ENCODE measurements at regions not wholly inside any gene's neighbourhood (a gene's known extent, or its start where the extent isn't known, plus 50 kb on each side); places are given as distances from the start of the nearest gene placed in this dataset.

GRCh38 chr13:44318161-44318560, 55.5 kb upstream of the SERP2 start:
- no peaks in the 10 kb centered on the region for H3K36me3 Mint-ChIP-seq (ENCODE audit: low read depth)
- Histone ChIP-seq H3K36me3 (ENCODE audit: control insufficient read depth, insufficient read depth, low read length) (no peaks in the 10 kb centered on the region), H3K9ac (ENCODE audit: extremely low read depth, low read length, poor library complexity, severe bottlenecking) (no peak overlapping the region), H3K27ac (ENCODE audit: low read depth, low read length) (no peak overlapping the region), H3K4me1 (ENCODE audit: control insufficient read depth, insufficient read depth, low read length) (no peaks in the 10 kb centered on the region), H3K27me3 (ENCODE audit: control insufficient read depth, insufficient read depth, low read length, poor library complexity, severe bottlenecking) (no peaks in the 10 kb centered on the region), H3K4me3 (ENCODE audit: low read length) (no peak overlapping the region), H3K9me3 (ENCODE audit: control insufficient read depth, low read length) (peaks cover 3% of the 10 kb centered on the region)
- DNase-seq = no peak
- no peaks in the 10 kb centered on the region for H3K4me1 Mint-ChIP-seq
- WGBS, 2 experiments (ENCODE audit: insufficient coverage in 1 of 2, insufficient read length in 1 of 2) = 93% methylated on average over 2 of the region's 3 CpGs; no CpG with 5 or more reads in 1 of the 2 experiments
- peaks cover 14% of the 10 kb centered on the region for H3K27me3 Mint-ChIP-seq (ENCODE audit: insufficient read depth)
- H3K4me3 Mint-ChIP-seq = no peak overlapping the region
- TF ChIP-seq, protein P1, sequence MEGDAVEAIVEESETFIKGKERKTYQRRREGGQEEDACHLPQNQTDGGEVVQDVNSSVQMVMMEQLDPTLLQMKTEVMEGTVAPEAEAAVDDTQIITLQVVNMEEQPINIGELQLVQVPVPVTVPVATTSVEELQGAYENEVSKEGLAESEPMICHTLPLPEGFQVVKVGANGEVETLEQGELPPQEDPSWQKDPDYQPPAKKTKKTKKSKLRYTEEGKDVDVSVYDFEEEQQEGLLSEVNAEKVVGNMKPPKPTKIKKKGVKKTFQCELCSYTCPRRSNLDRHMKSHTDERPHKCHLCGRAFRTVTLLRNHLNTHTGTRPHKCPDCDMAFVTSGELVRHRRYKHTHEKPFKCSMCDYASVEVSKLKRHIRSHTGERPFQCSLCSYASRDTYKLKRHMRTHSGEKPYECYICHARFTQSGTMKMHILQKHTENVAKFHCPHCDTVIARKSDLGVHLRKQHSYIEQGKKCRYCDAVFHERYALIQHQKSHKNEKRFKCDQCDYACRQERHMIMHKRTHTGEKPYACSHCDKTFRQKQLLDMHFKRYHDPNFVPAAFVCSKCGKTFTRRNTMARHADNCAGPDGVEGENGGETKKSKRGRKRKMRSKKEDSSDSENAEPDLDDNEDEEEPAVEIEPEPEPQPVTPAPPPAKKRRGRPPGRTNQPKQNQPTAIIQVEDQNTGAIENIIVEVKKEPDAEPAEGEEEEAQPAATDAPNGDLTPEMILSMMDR (conservative IDR thresholded peaks at IDR 0.05) = no peak
- H3K27ac Mint-ChIP-seq = no peak overlapping the region
- H3K9me3 Mint-ChIP-seq = no peaks in the 10 kb centered on the region

DNA sequence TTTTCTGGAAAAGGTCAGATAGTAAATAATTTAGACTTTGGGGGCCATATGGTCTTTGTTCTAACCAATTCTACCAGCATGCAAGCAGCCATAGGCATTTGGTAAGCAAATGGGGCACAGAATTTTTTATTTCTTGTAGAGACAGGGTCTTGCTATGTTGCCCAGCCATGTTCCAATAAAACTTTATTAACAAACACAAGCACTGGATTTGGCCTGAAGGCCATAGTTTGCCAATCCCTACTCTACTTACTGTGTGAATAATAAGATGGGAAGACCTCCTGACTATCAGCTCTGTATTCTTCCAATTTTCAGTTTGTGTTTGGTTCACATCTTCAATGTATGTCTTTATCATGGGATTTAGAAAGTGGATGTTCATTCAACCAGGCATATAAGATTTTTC, 53.0 kb upstream of the SERP2 start:
- no peaks in the 10 kb centered on the region for H3K36me3 ChIP-seq (ENCODE audit: control insufficient read depth, insufficient read depth, low read length)
- H3K4me3 ChIP-seq (ENCODE audit: low read length) = no peak overlapping the region
- TF ChIP-seq, protein P1 (conservative IDR thresholded peaks at IDR 0.05) = no peak
- Mint-ChIP-seq H3K27me3 (ENCODE audit: insufficient read depth) (peaks cover 14% of the 10 kb centered on the region), H3K4me1 (no peaks in the 10 kb centered on the region), H3K9me3 (no peaks in the 10 kb centered on the region), H3K36me3 (ENCODE audit: low read depth) (no peaks in the 10 kb centered on the region), H3K27ac (no peak overlapping the region), H3K4me3 (no peak overlapping the region)
- DNase-seq = no peak
- H3K4me1 ChIP-seq (ENCODE audit: control insufficient read depth, insufficient read depth, low read length) = no peaks in the 10 kb centered on the region
- H3K9ac ChIP-seq (ENCODE audit: extremely low read depth, low read length, poor library complexity, severe bottlenecking) = no peak overlapping the region
- peaks cover 3% of the 10 kb centered on the region for H3K9me3 ChIP-seq (ENCODE audit: control insufficient read depth, low read length)
- H3K27me3 ChIP-seq (ENCODE audit: control insufficient read depth, insufficient read depth, low read length, poor library complexity, severe bottlenecking) = no peaks in the 10 kb centered on the region
- no peak overlapping the region for H3K27ac ChIP-seq (ENCODE audit: low read depth, low read length)

- Histone ChIP-seq H3K4me1 (ENCODE audit: control insufficient read depth, insufficient read depth, low read length) (no peaks in the 10 kb centered on the region), H3K36me3 (ENCODE audit: control insufficient read depth, insufficient read depth, low read length) (no peaks in the 10 kb centered on the region), H3K4me3 (ENCODE audit: low read length) (no peak overlapping the region), H3K9me3 (ENCODE audit: control insufficient read depth, low read length) (peaks cover 3% of the 10 kb centered on the region), H3K27me3 (ENCODE audit: control insufficient read depth, insufficient read depth, low read length, poor library complexity, severe bottlenecking) (no peaks in the 10 kb centered on the region), H3K27ac (ENCODE audit: low read depth, low read length) (no peak overlapping the region), H3K9ac (ENCODE audit: extremely low read depth, low read length, poor library complexity, severe bottlenecking) (no peak overlapping the region)
- Mint-ChIP-seq H3K4me3 (no peak overlapping the region), H3K36me3 (ENCODE audit: low read depth) (no peaks in the 10 kb centered on the region), H3K4me1 (no peaks in the 10 kb centered on the region), H3K27me3 (ENCODE audit: insufficient read depth) (peaks cover 14% of the 10 kb centered on the region), H3K27ac (no peak overlapping the region), H3K9me3 (peaks cover under 1% of the 10 kb centered on the region)
- TF ChIP-seq, protein P1 (conservative IDR thresholded peaks at IDR 0.05) = no peak
- DNase-seq = no peak
- WGBS, 2 experiments (ENCODE audit: insufficient coverage in 1 of 2, insufficient read length in 1 of 2) = 89 to 97% methylated on average over 2 of the region's 2 CpGs
Measured at GRCh38 chr13:44321961-44322360, 51.7 kb upstream of the SERP2 start.

Measured in endodermal cell (in vitro differentiated cells).